ENCODE measurements at regions not wholly inside any gene's neighbourhood (a gene's known extent, or its start where the extent isn't known, plus 50 kb on each side); places are given as distances from the start of the nearest gene placed in this dataset.

DNA sequence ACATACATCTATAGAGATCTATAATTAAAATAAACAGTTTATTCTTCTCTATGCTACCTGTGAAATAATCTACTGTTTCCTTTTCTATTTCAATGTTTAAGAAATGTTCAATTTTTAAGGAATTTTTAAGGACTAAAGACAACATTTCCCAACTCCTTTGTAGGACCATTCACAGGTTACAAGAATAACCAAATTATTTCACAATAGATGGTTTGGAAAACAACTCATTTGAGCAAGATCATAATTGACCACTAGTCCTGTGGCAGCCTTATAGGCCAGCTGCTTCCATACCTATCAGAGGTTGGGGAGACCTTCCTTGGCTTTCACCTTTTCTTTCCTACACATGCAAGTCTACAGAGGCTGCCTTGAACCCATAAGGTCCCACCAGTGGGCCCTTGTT, 193.7 kb downstream of the TTC39B start:
- no peak for DNase-seq
- TF ChIP-seq, protein P1, sequence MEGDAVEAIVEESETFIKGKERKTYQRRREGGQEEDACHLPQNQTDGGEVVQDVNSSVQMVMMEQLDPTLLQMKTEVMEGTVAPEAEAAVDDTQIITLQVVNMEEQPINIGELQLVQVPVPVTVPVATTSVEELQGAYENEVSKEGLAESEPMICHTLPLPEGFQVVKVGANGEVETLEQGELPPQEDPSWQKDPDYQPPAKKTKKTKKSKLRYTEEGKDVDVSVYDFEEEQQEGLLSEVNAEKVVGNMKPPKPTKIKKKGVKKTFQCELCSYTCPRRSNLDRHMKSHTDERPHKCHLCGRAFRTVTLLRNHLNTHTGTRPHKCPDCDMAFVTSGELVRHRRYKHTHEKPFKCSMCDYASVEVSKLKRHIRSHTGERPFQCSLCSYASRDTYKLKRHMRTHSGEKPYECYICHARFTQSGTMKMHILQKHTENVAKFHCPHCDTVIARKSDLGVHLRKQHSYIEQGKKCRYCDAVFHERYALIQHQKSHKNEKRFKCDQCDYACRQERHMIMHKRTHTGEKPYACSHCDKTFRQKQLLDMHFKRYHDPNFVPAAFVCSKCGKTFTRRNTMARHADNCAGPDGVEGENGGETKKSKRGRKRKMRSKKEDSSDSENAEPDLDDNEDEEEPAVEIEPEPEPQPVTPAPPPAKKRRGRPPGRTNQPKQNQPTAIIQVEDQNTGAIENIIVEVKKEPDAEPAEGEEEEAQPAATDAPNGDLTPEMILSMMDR (IDR thresholded peaks at IDR 0.05): no peak
- no peaks in the 10 kb centered on the region for H3K27me3 ChIP-seq
- no peaks in the 10 kb centered on the region for H3K36me3 ChIP-seq
- H3K27ac ChIP-seq: no peak overlapping the region
- no peaks in the 10 kb centered on the region for H3K9me3 ChIP-seq
- no peaks in the 10 kb centered on the region for H3K4me1 ChIP-seq
- H3K9ac ChIP-seq (ENCODE audit: low read depth in 2 of 2, low read length in 2 of 2): no peak overlapping the region
- intact Hi-C loops (cut with DNase I): no loop called here
- H3K4me3 ChIP-seq: no peak overlapping the region

DNA sequence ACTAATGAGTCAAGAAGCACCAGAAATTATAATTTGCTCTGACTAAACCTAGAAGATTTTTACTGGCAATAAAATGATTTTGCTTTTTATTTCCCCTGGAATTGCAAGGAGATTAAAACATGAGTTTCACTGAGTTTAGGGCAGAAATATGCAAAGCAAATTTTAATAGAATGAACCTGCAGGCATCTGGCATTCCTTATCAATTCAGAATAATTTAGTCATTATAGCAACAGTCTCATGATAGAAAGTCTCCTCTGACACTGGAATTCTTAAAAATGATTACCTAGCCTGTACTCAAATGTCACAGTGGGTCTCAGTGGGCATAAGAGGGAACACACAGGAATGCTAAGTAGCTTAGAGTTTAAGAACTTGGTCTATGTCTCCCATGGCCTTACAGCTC, 195.9 kb downstream of the TTC39B start:
- Histone ChIP-seq H3K4me3 (no peak overlapping the region), H3K4me1 (no peaks in the 10 kb centered on the region), H3K27ac (no peak overlapping the region), H3K27me3 (no peaks in the 10 kb centered on the region), H3K9ac (ENCODE audit: low read depth in 2 of 2, low read length in 2 of 2) (no peak overlapping the region), H3K36me3 (no peaks in the 10 kb centered on the region), H3K9me3 (no peaks in the 10 kb centered on the region)
- DNase-seq: no peak
- TF ChIP-seq, protein P1 (IDR thresholded peaks at IDR 0.05): no peak
- intact Hi-C loops (cut with DNase I): no loop called here

DNA sequence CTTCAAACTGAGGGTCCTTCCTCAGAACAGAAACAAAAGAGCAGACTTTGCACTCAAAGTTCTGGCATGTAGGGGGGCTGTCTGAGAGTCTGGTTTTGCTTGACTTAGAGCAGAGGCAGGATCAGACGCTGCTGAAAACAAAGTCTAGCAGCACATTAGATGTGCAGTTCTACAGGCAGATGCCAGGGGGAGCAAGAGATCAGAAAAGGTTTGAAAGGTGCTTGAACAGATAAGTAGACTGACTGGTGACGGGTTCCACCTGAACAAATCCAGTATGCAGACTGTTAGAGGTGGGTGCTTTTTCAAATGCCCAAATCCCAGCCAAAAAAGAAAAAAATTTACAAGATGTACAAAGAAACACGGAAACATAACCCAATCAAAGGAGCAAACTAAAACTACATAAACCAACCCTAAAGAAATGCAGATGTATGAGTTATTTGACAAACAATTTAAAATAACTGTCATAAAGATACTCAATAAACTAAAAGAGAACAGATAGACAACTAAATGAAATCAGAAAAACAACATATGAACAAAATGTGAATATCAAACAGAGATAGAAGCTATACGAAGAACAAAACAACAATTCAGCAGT, 194.7 kb upstream of the FREM1 start:
- intact Hi-C loops (cut with DNase I): loop anchor here (10.0 kb wide), 1 partner anchor 500 kb away; no protein-coding TSS in a partner anchor
- Histone ChIP-seq H3K27me3 (no peaks in the 10 kb centered on the region), H3K9ac (ENCODE audit: low read depth in 2 of 2, low read length in 2 of 2) (no peak overlapping the region), H3K27ac (no peak overlapping the region), H3K36me3 (no peaks in the 10 kb centered on the region), H3K4me3 (no peak overlapping the region), H3K9me3 (no peaks in the 10 kb centered on the region), H3K4me1 (no peaks in the 10 kb centered on the region)
- DNase-seq: peak; percentile 33
- TF ChIP-seq, protein P1 (IDR thresholded peaks at IDR 0.05): peak; percentile 55

DNA sequence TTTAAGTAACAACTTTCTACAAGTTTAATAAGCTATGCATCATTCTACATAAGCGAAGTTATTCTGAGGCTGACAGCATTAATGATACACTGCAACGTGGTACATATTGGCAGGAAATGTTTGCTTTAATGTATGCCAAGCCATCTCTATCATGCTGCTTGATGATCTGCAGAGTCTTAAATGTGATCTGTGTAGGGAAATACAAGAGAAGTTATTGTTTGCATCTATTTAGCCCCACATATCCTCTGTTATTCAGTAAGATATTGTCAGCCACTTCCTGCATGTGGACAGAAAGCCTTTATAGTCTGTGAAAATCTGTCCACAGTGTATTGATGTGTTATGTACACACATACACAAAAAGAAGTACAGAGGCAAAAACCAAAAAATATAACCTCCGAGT, 193.1 kb upstream of the FREM1 start:
- Histone ChIP-seq H3K9me3 (no peaks in the 10 kb centered on the region), H3K4me3 (no peak overlapping the region), H3K36me3 (no peaks in the 10 kb centered on the region), H3K27ac (no peak overlapping the region), H3K27me3 (no peaks in the 10 kb centered on the region), H3K4me1 (no peaks in the 10 kb centered on the region), H3K9ac (ENCODE audit: low read depth in 2 of 2, low read length in 2 of 2) (no peak overlapping the region)
- TF ChIP-seq, protein P1 (IDR thresholded peaks at IDR 0.05): no peak
- no peak for DNase-seq
- intact Hi-C loops (cut with DNase I): loop anchor here (10.0 kb wide), 1 partner anchor 502 kb away; no protein-coding TSS in a partner anchor

DNA sequence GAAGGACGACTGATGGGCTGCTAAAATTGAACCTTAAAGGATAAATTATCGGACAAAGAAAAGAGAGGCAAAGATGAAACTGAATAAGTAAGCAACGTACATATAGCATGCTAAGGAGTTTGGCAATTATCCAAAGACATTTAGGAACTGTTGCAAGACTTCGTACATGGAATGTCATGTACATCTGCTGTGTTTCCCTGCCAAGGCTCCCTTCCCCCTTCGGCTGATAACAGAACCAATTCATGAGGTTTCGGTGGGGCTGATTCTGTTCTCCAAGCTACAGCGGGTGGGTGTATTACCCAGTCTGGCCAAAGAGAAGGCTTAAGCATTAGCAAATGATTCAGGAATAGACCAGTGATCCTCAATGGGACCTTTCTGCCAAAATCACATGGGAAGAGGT, 190.9 kb upstream of the FREM1 start:
- Histone ChIP-seq H3K27me3 (no peaks in the 10 kb centered on the region), H3K36me3 (no peaks in the 10 kb centered on the region), H3K27ac (no peak overlapping the region), H3K9me3 (no peaks in the 10 kb centered on the region), H3K9ac (ENCODE audit: low read depth in 2 of 2, low read length in 2 of 2) (no peak overlapping the region), H3K4me1 (no peaks in the 10 kb centered on the region), H3K4me3 (no peak overlapping the region)
- TF ChIP-seq, protein P1 (IDR thresholded peaks at IDR 0.05): no peak
- DNase-seq: no peak
- intact Hi-C loops (cut with DNase I): loop anchor here (10.0 kb wide), 1 partner anchor 504 kb away; no protein-coding TSS in a partner anchor
